GM21423 (cell line): ENCODE measurements at regions not wholly inside any gene's neighbourhood (a gene's known extent, or its start where the extent isn't known, plus 50 kb on each side); places are given as distances from the start of the nearest gene placed in this dataset.

ENCODE experiments used
- ATAC-seq: cut with Tn5 transposase; IDR thresholded peaks from one replicate; pipeline ENCODE4 v1.9.1; 2021; ENCODE audit warnings: mild to moderate bottlenecking, moderate library complexity; ENCODE audit not compliant: unreplicated experiment

- ATAC-seq: no peak
These were observed 161.2 kb upstream of the C1orf87 start for GRCh38 chr1:60234776-60235175.

GRCh38 chr1:60229821-60230220 is 156.3 kb upstream of the C1orf87 start:
- ATAC-seq: no peak

GRCh38 chr1:60228041-60228491 is 154.5 kb upstream of the C1orf87 start:
- ATAC-seq: no peak

GRCh38 chr1:60227601-60228000 is 154.0 kb upstream of the C1orf87 start:
- ATAC-seq: no peak

- no peak for ATAC-seq
These were observed 151.9 kb upstream of the C1orf87 start for GRCh38 chr1:60225486-60225885.

GRCh38 chr1:60224523-60224922 is 151.0 kb upstream of the C1orf87 start:
- no peak for ATAC-seq

GRCh38 chr1:60223158-60223557 is 149.6 kb upstream of the C1orf87 start:
- ATAC-seq: no peak

- no peak for ATAC-seq
These were observed 149.0 kb upstream of the C1orf87 start for GRCh38 chr1:60222360-60223115.

GRCh38 chr1:60213253-60213652 is 139.7 kb upstream of the C1orf87 start:
- ATAC-seq: no peak

GRCh38 chr1:60196026-60196425 is 122.5 kb upstream of the C1orf87 start:
- ATAC-seq: no peak

- ATAC-seq: no peak
These were observed 112.1 kb upstream of the C1orf87 start for GRCh38 chr1:60185684-60186083.

GRCh38 chr1:60184521-60184920 is 111.0 kb upstream of the C1orf87 start:
- no peak for ATAC-seq

- no peak for ATAC-seq
These were observed 100.3 kb upstream of the C1orf87 start for GRCh38 chr1:60173729-60174505.

GRCh38 chr1:60173006-60173405 is 99.4 kb upstream of the C1orf87 start:
- no peak for ATAC-seq

GRCh38 chr1:60171801-60172200 is 98.2 kb upstream of the C1orf87 start:
- no peak for ATAC-seq

- no peak for ATAC-seq
These were observed 97.1 kb upstream of the C1orf87 start for GRCh38 chr1:60170709-60171108.

GRCh38 chr1:60169206-60169605 is 95.6 kb upstream of the C1orf87 start:
- ATAC-seq: no peak

- ATAC-seq: no peak
These were observed 89.4 kb upstream of the C1orf87 start for GRCh38 chr1:60162936-60163335.

GRCh38 chr1:60160141-60160540 is 86.6 kb upstream of the C1orf87 start:
- no peak for ATAC-seq

GRCh38 chr1:60156371-60156770 is 82.8 kb upstream of the C1orf87 start:
- ATAC-seq: no peak

- ATAC-seq: no peak
These were observed 80.4 kb upstream of the C1orf87 start for GRCh38 chr1:60153961-60154360.

- ATAC-seq: no peak
These were observed 79.3 kb upstream of the C1orf87 start for GRCh38 chr1:60152891-60153290.
